Spleen (tissue), 7 donors: ENCODE measurements at regions not wholly inside any gene's neighbourhood (a gene's known extent, or its start where the extent isn't known, plus 50 kb on each side); places are given as distances from the start of the nearest gene placed in this dataset.

Experiments used
- POLR2A ChIP-seq, 3 donors: fragments of 450-650 bp; IDR thresholded peaks; one replicate each; pipeline ENCODE4 v1.5.1; 2017; ENCODE audit warnings: antibody characterized with exemption in 3 of 3, mild to moderate bottlenecking in 1 of 3
- TF ChIP-seq, protein P1 (sequence below), 11 experiments: fragments of 200-600 bp in 7 of 11; fragments of 450-650 bp in 4 of 11; sonication (generic) in 4 of 11; IDR thresholded peaks in 8 of 11; conservative IDR thresholded peaks in 3 of 11; 1 replicate in 7 of 11; 2 replicates in 4 of 11; pipeline versions ENCODE4 v1.4.0 to v1.8.0; 2016 to 2021; ENCODE audit warnings: antibody characterized with exemption in 11 of 11, inconsistent platforms in 4 of 11, mild to moderate bottlenecking in 1 of 11
- donor health status: DM: no; HTN: no; CAD: no; lungs with moderate emphysema.
- donor health status: DM: no; HTN: no; CAD: no.
- donor health status: DM: no; HTN: no; CAD: no.

GRCh38 chr10:128411643-128412042 is 285.4 kb upstream of the MKI67 start:
- TF ChIP-seq, protein P1, sequence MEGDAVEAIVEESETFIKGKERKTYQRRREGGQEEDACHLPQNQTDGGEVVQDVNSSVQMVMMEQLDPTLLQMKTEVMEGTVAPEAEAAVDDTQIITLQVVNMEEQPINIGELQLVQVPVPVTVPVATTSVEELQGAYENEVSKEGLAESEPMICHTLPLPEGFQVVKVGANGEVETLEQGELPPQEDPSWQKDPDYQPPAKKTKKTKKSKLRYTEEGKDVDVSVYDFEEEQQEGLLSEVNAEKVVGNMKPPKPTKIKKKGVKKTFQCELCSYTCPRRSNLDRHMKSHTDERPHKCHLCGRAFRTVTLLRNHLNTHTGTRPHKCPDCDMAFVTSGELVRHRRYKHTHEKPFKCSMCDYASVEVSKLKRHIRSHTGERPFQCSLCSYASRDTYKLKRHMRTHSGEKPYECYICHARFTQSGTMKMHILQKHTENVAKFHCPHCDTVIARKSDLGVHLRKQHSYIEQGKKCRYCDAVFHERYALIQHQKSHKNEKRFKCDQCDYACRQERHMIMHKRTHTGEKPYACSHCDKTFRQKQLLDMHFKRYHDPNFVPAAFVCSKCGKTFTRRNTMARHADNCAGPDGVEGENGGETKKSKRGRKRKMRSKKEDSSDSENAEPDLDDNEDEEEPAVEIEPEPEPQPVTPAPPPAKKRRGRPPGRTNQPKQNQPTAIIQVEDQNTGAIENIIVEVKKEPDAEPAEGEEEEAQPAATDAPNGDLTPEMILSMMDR (IDR thresholded peaks at IDR 0.05 in 8 of 11, conservative IDR thresholded peaks at IDR 0.05 in 3 of 11): no peak
- no peak for TF ChIP-seq POLR2A (IDR thresholded peaks at IDR 0.05)
